Mesenchymal stem cell (in vitro differentiated cells and primary cell): ENCODE measurements at regions not wholly inside any gene's neighbourhood (a gene's known extent, or its start where the extent isn't known, plus 50 kb on each side); places are given as distances from the start of the nearest gene placed in this dataset.

ENCODE experiments used
- DNase-seq: peaks from one replicate; pipeline ENCODE4 v3.0.0-alpha.2; 2013
- H2AFZ ChIP-seq: one replicate; pipeline ENCODE4 v1.6.1; 2013; ENCODE audit warnings: low read depth, mild to moderate bottlenecking, control low read depth, inconsistent platforms, low read length, moderate library complexity
- H2AK5ac ChIP-seq: 2 replicates; pipeline ENCODE4 v1.6.1; 2013; ENCODE audit warnings: low read length, moderate library complexity, mild to moderate bottlenecking, inconsistent platforms; ENCODE audit not compliant: severe bottlenecking
- H2BK120ac ChIP-seq: one replicate; pipeline ENCODE4 v1.6.1; 2013; ENCODE audit warnings: low read depth, mild to moderate bottlenecking, inconsistent platforms, low read length, moderate library complexity
- H2BK12ac ChIP-seq, 2 experiments: one replicate each; pipeline ENCODE4 v1.6.1; 2013; ENCODE audit warnings: inconsistent platforms in 2 of 2, low read length in 2 of 2, mild to moderate bottlenecking in 2 of 2, moderate library complexity in 2 of 2, control low read depth in 1 of 2
- H2BK15ac ChIP-seq: one replicate; pipeline ENCODE4 v1.6.1; 2013; ENCODE audit warnings: mild to moderate bottlenecking, low read depth, inconsistent platforms; ENCODE audit not compliant: poor library complexity, severe bottlenecking
- H2BK5ac ChIP-seq: 2 replicates; pipeline ENCODE4 v1.6.1; 2013; ENCODE audit warnings: low read depth, mild to moderate bottlenecking, low read length, control low read depth, inconsistent platforms; ENCODE audit not compliant: poor library complexity, severe bottlenecking
- H3K14ac ChIP-seq, 2 experiments: one replicate each; pipeline ENCODE4 v1.6.1; 2013; ENCODE audit warnings: inconsistent platforms in 2 of 2, low read length in 2 of 2, control low read depth in 1 of 2, mild to moderate bottlenecking in 1 of 2, moderate library complexity in 1 of 2
- H3K18ac ChIP-seq, 2 experiments: one replicate each; pipeline ENCODE4 v1.6.1; 2013; ENCODE audit warnings: inconsistent platforms in 2 of 2, low read length in 2 of 2, control low read depth in 1 of 2, low read depth in 1 of 2, mild to moderate bottlenecking in 1 of 2
- H3K23ac ChIP-seq, 2 experiments: one replicate each; pipeline ENCODE4 v1.6.1; 2013; ENCODE audit warnings: inconsistent platforms in 2 of 2, low read length in 2 of 2, mild to moderate bottlenecking in 2 of 2, moderate library complexity in 2 of 2, control low read depth in 1 of 2
- H3K27ac ChIP-seq: 2 replicates; pipeline ENCODE4 v1.5.1; 2013; ENCODE audit warnings: mild to moderate bottlenecking, moderate library complexity, low read length, control low read depth, inconsistent platforms; ENCODE audit not compliant: poor library complexity, severe bottlenecking
- H3K27me3 ChIP-seq, 2 experiments: 2 replicates each; pipeline versions ENCODE4 v1.6.1 to v1.7.0; 2013; ENCODE audit warnings: low read length in 2 of 2, mild to moderate bottlenecking in 2 of 2, moderate library complexity in 2 of 2, control low read depth in 1 of 2, inconsistent platforms in 1 of 2; ENCODE audit not compliant: control insufficient read depth in 1 of 2, insufficient read depth in 1 of 2
- H3K36me3 ChIP-seq, 2 experiments: 2 replicates each; pipeline versions ENCODE4 v1.6.1 to v1.7.0; 2013; ENCODE audit warnings: low read length in 2 of 2, control low read depth in 1 of 2, inconsistent platforms in 1 of 2, low read depth in 1 of 2, mild to moderate bottlenecking in 1 of 2; ENCODE audit not compliant: insufficient read depth in 2 of 2, control insufficient read depth in 1 of 2
- H3K4ac ChIP-seq, 2 experiments: one replicate each; pipeline ENCODE4 v1.6.1; 2013; ENCODE audit warnings: inconsistent platforms in 2 of 2, low read length in 2 of 2, mild to moderate bottlenecking in 2 of 2, moderate library complexity in 2 of 2, control low read depth in 1 of 2, low read depth in 1 of 2
- H3K4me1 ChIP-seq: 2 replicates; pipeline ENCODE4 v1.6.1; 2013; ENCODE audit warnings: low read depth, low read length, control low read depth; ENCODE audit not compliant: control insufficient read depth, insufficient read depth
- H3K4me2 ChIP-seq: 2 replicates; pipeline ENCODE4 v1.6.1; 2013; ENCODE audit warnings: low read length, mild to moderate bottlenecking, inconsistent platforms; ENCODE audit not compliant: poor library complexity, severe bottlenecking
- H3K4me3 ChIP-seq, 2 experiments: 2 replicates each; pipeline versions ENCODE4 v1.5.1 to v1.7.0; 2013; ENCODE audit warnings: low read length in 2 of 2, mild to moderate bottlenecking in 2 of 2, control low read depth in 1 of 2, low read depth in 1 of 2; ENCODE audit not compliant: insufficient read depth in 1 of 2
- H3K79me1 ChIP-seq: replicated peaks from 2 replicates; pipeline ENCODE4 v1.6.1; 2013; ENCODE audit warnings: mild to moderate bottlenecking, control low read depth, low read length, inconsistent platforms; ENCODE audit not compliant: poor library complexity, severe bottlenecking
- H3K9ac ChIP-seq: 2 replicates; pipeline ENCODE4 v1.7.0; 2013; ENCODE audit warnings: mild to moderate bottlenecking, low read length, moderate library complexity
- H3K9me3 ChIP-seq: 2 replicates; pipeline ENCODE4 v1.7.0; 2013; ENCODE audit warnings: mild to moderate bottlenecking, low read length; ENCODE audit not compliant: control insufficient read depth
- H4K8ac ChIP-seq: one replicate; pipeline ENCODE4 v1.6.1; 2013; ENCODE audit warnings: inconsistent platforms, mild to moderate bottlenecking, low read length, moderate library complexity
- H4K91ac ChIP-seq: one replicate; pipeline ENCODE4 v1.6.1; 2013; ENCODE audit warnings: mild to moderate bottlenecking, low read length, inconsistent platforms
- WGBS: methylation state at CpG from one replicate; pipeline ENCODE4 v1.1.7; 2013; ENCODE audit warnings: mixed read lengths; 5-methylcytosine and 5-hydroxymethylcytosine counted together

DNA sequence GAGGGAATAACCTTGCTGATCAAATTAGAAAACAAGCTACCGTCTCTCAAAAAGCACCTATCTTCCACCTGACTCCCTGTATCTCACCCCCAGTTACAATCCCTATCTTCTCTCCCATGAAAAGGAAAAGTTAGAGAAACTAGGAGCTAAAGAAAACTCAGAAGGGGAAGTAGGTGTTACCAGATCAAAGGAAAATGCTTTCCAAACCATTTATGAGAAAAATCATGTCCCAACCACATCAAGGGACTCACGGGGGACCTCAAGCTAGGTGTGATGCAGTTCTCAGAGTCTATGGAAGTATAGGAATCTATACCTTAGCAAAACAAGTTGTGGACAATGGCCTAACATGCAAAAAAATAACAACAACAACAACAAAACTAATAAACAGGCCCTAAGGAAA lies 135.5 kb upstream of the RMP24 start:
- H3K4ac ChIP-seq, result no peak overlapping the region
- no peak overlapping the region for H4K91ac ChIP-seq
- no peak overlapping the region for H2AK5ac ChIP-seq
- H3K4me1 ChIP-seq, result no peaks in the 10 kb centered on the region
- no peak for DNase-seq
- no peak overlapping the region for H2BK15ac ChIP-seq
- no peak overlapping the region for H2BK5ac ChIP-seq
- no peak overlapping the region for H3K14ac ChIP-seq
- no peak overlapping the region for H2AFZ ChIP-seq
- H2BK12ac ChIP-seq, result no peak overlapping the region
- H4K8ac ChIP-seq, result no peak overlapping the region
- H3K4me2 ChIP-seq, result no peak overlapping the region
- WGBS, result 80% methylated on average over 2 of the region's 2 CpGs
- no peak overlapping the region for H3K23ac ChIP-seq
- peaks cover 9% of the 10 kb centered on the region for H3K9me3 ChIP-seq
- H2BK120ac ChIP-seq, result no peak overlapping the region
- H3K27ac ChIP-seq, result no peak overlapping the region
- peaks cover 0 to 13% of the 10 kb centered on the region in 2 experiments for H3K27me3 ChIP-seq
- no peak overlapping the region for H3K18ac ChIP-seq
- H3K36me3 ChIP-seq, result no peaks in the 10 kb centered on the region
- H3K79me1 ChIP-seq, result no peaks in the 10 kb centered on the region
- no peak overlapping the region for H3K4me3 ChIP-seq
- no peak overlapping the region for H3K9ac ChIP-seq

DNA sequence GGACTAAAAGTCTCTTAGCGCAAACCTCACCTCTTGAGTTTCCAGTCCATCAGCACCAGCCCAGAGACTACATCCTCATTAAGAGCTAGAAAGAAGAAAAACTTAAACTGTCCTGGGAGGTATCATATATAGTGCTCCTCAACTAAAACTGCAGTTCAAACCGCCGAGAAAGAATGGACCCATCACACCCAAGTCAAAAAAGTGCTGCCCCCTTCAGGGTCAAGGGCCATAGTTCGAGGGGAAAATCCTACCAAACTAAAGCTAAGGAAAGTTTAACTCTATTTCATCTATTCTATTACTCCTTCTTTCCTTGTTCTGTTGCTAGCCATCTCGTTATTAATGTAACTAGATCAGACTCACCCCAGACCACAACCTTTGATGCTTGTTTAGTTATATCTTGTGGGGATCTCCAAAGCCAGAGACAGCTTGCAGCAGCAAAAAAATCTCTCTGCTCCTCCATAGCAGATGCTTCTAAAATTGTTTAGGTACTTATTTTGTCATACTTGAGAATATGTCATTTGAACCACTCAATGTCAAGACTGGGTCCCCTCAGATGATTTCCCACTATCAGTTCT lies 134.5 kb upstream of the RMP24 start:
- Histone ChIP-seq H3K36me3 (no peaks in the 10 kb centered on the region), H3K79me1 (no peaks in the 10 kb centered on the region), H3K9ac (no peak overlapping the region), H3K9me3 (peaks cover under 1% of the 10 kb centered on the region), H4K91ac (no peak overlapping the region), H2BK120ac (no peak overlapping the region), H3K4me1 (no peaks in the 10 kb centered on the region), H3K27me3 (peaks cover 0 to 14% of the 10 kb centered on the region in 2 experiments), H3K14ac (no peak overlapping the region), H4K8ac (no peak overlapping the region), H2BK12ac (no peak overlapping the region), H3K4ac (no peak overlapping the region), H3K4me2 (no peak overlapping the region), H2AK5ac (no peak overlapping the region), H3K27ac (no peak overlapping the region), H2BK15ac (no peak overlapping the region), H3K23ac (no peak overlapping the region), H2BK5ac (no peak overlapping the region), H3K18ac (no peak overlapping the region), H2AFZ (no peak overlapping the region), H3K4me3 (no peak overlapping the region)
- WGBS, result 57% methylated on average over 5 of the region's 5 CpGs
- no peak for DNase-seq

DNA sequence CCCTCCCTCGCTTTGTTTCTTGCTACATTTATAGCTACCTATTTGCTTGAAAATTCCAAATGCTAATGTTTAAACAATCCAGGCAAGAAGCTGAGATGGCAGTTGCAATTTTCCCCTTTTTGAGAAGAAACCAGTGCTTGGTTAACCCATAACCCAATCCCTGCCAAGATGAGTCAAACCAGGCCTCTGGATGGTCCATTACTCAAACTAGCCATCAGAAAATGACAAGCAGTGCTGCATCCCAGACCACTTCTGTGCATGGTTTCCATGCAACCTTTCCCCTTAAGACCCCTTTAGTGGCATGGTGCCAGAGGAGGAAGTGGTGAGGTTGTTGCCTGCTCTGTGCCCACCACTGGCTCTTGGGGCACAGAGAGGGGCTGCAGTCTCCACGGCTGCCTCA lies 131.2 kb upstream of the RMP24 start:
- H3K4me3 ChIP-seq, result no peak overlapping the region
- H2BK12ac ChIP-seq, result no peak overlapping the region
- no peak for DNase-seq
- H4K91ac ChIP-seq, result no peak overlapping the region
- H3K4me2 ChIP-seq, result no peak overlapping the region
- no peak overlapping the region for H3K23ac ChIP-seq
- no peak overlapping the region for H3K27ac ChIP-seq
- H2BK5ac ChIP-seq, result no peak overlapping the region
- H3K14ac ChIP-seq, result no peak overlapping the region
- H3K9me3 ChIP-seq, result no peaks in the 10 kb centered on the region
- no peak overlapping the region for H2AFZ ChIP-seq
- H2BK15ac ChIP-seq, result no peak overlapping the region
- H3K4me1 ChIP-seq, result no peaks in the 10 kb centered on the region
- WGBS, result 83% methylated on average over 2 of the region's 2 CpGs
- H2BK120ac ChIP-seq, result no peak overlapping the region
- H3K36me3 ChIP-seq, result no peaks in the 10 kb centered on the region
- H2AK5ac ChIP-seq, result no peak overlapping the region
- H4K8ac ChIP-seq, result no peak overlapping the region
- no peak overlapping the region for H3K4ac ChIP-seq
- no peaks in the 10 kb centered on the region for H3K79me1 ChIP-seq
- no peak overlapping the region for H3K18ac ChIP-seq
- peaks cover 0 to 14% of the 10 kb centered on the region in 2 experiments for H3K27me3 ChIP-seq
- H3K9ac ChIP-seq, result no peak overlapping the region

DNA sequence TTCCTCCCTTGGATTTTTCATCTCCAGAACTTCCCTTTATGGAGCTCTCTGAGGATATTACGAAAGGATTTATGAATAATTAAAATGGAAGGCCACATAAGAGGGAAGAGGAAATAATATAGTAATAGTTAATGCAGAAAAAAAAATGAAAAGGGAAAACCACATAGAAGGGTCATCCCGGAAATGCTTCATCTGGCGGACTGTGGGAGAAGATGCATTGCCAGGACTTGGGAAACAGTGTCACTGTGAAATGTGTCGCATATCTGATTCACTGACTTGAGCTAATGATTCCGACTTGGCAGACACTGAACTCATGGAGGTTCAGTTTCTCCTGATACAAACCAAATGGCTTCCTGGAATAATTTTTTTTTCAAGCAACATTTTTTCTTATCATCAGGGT lies 129.9 kb upstream of the RMP24 start:
- H3K9ac ChIP-seq, result no peak overlapping the region
- no peak overlapping the region for H4K8ac ChIP-seq
- no peaks in the 10 kb centered on the region for H3K79me1 ChIP-seq
- H3K4me2 ChIP-seq, result no peak overlapping the region
- H2BK15ac ChIP-seq, result no peak overlapping the region
- no peak overlapping the region for H2BK5ac ChIP-seq
- no peak overlapping the region for H3K14ac ChIP-seq
- 91% methylated on average over 5 of the region's 5 CpGs for WGBS
- no peak overlapping the region for H2AFZ ChIP-seq
- H3K27me3 ChIP-seq, result peaks cover 0 to 14% of the 10 kb centered on the region in 2 experiments
- no peaks in the 10 kb centered on the region for H3K36me3 ChIP-seq
- no peak overlapping the region for H2BK120ac ChIP-seq
- no peak overlapping the region for H3K27ac ChIP-seq
- no peak overlapping the region for H2BK12ac ChIP-seq
- no peak overlapping the region for H3K4me3 ChIP-seq
- no peaks in the 10 kb centered on the region for H3K4me1 ChIP-seq
- no peak for DNase-seq
- no peaks in the 10 kb centered on the region for H3K9me3 ChIP-seq
- H4K91ac ChIP-seq, result no peak overlapping the region
- no peak overlapping the region for H3K18ac ChIP-seq
- no peak overlapping the region for H2AK5ac ChIP-seq
- no peak overlapping the region for H3K4ac ChIP-seq
- no peak overlapping the region for H3K23ac ChIP-seq
